Calu3 (cell line): ENCODE measurements at regions not wholly inside any gene's neighbourhood (a gene's known extent, or its start where the extent isn't known, plus 50 kb on each side); places are given as distances from the start of the nearest gene placed in this dataset.

Source experiments
- BruUV-seq: library from RNA; stranded (reverse); fragments of 400-500 nt; replicated peaks from 2 replicates; lab custom pipeline; 2021; lab: Mats Ljungman, UMichigan
- CTCF ChIA-PET: fragments of 300-600 bp; sonication (Branson Sonifier 250); formaldehyde crosslinking; loops from one replicate; lab custom pipeline; 2022; ENCODE audit warnings: antibody characterized with exemption; lab: Charles Lee
- DNase-seq: peaks from one replicate; pipeline ENCODE4 v3.0.0; 2022
- H3K27ac Mint-ChIP-seq: one replicate; pipeline ENCODE4 v1.8.0; 2022; ENCODE audit warnings: mixed read lengths; ENCODE audit not compliant: unreplicated experiment
- H3K27me3 Mint-ChIP-seq: one replicate; pipeline ENCODE4 v1.8.0; 2022; ENCODE audit warnings: mixed read lengths; ENCODE audit not compliant: unreplicated experiment
- H3K36me3 Mint-ChIP-seq: one replicate; pipeline ENCODE4 v1.8.0; 2022; ENCODE audit warnings: mild to moderate bottlenecking, moderate library complexity, mixed read lengths; ENCODE audit not compliant: insufficient read depth, unreplicated experiment
- H3K4me1 Mint-ChIP-seq: one replicate; pipeline ENCODE4 v1.8.0; 2022; ENCODE audit warnings: mild to moderate bottlenecking, low read depth, mixed read lengths; ENCODE audit not compliant: unreplicated experiment
- H3K4me3 Mint-ChIP-seq: one replicate; pipeline ENCODE4 v1.8.0; 2022; ENCODE audit warnings: mild to moderate bottlenecking, low read depth, moderate library complexity, mixed read lengths; ENCODE audit not compliant: unreplicated experiment
- H3K9me3 Mint-ChIP-seq: one replicate; pipeline ENCODE4 v1.8.0; 2022; ENCODE audit warnings: low read depth, mixed read lengths; ENCODE audit not compliant: unreplicated experiment
- intact Hi-C: fragments of 100-400 bp; cut with micrococcal nuclease; formaldehyde crosslinking; loops from one replicate; pipeline ENCODE4 v1.10.0; 2022; ENCODE audit not compliant: unreplicated experiment
- TF ChIP-seq, protein P1 (sequence below): fragments of 200-600 bp; IDR thresholded peaks from one replicate; pipeline ENCODE4 v1.8.0; 2022; ENCODE audit warnings: antibody characterized with exemption; ENCODE audit not compliant: unreplicated experiment

DNA sequence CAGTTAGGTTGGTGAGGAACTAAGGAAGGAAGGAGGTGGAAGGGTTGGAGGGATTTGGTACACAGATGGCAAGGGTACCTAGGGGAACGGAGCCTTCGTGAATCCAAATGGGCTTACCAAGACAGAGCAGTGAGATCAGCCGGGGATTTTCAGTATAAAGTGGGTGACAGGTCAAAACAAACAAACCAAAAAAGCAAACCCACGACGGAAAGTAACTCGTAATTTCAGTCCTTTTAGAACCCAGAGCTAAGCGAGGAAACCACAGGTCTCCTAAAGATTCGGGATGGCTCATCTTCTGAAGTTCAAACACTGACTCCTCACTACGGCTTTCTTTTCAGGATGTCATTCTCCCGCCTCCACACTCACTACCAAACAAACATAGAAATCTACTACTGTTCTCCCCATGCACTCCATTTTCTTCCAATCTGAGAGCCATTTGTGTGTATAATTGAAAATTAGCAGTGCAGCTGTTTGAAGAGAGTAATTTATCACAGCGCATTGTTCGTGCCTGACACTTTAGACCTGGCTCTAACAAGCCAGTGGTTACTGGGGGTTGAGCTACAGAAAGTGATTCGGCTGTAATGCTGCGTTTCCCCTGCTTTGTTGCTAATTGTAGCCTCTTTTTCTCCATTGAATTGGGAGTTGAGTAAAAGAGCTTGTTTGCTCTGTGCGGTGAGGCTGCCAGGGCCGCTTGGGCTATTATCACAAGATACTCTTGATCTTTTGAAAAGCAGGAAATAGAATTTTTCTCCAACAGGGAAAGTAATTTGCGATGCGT, 64.7 kb upstream of the CCDC39 start:
- BruUV-seq: no TSS peak
- Mint-ChIP-seq H3K27me3 (no peaks in the 10 kb centered on the region), H3K36me3 (no peaks in the 10 kb centered on the region), H3K27ac (no peak overlapping the region), H3K4me3 (no peak overlapping the region), H3K9me3 (no peaks in the 10 kb centered on the region), H3K4me1 (peaks cover 8% of the 10 kb centered on the region)
- intact Hi-C loops: no loop called here
- TF ChIP-seq, protein P1, sequence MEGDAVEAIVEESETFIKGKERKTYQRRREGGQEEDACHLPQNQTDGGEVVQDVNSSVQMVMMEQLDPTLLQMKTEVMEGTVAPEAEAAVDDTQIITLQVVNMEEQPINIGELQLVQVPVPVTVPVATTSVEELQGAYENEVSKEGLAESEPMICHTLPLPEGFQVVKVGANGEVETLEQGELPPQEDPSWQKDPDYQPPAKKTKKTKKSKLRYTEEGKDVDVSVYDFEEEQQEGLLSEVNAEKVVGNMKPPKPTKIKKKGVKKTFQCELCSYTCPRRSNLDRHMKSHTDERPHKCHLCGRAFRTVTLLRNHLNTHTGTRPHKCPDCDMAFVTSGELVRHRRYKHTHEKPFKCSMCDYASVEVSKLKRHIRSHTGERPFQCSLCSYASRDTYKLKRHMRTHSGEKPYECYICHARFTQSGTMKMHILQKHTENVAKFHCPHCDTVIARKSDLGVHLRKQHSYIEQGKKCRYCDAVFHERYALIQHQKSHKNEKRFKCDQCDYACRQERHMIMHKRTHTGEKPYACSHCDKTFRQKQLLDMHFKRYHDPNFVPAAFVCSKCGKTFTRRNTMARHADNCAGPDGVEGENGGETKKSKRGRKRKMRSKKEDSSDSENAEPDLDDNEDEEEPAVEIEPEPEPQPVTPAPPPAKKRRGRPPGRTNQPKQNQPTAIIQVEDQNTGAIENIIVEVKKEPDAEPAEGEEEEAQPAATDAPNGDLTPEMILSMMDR: no peak
- DNase-seq: no peak
- CTCF ChIA-PET: no interaction called here

DNA sequence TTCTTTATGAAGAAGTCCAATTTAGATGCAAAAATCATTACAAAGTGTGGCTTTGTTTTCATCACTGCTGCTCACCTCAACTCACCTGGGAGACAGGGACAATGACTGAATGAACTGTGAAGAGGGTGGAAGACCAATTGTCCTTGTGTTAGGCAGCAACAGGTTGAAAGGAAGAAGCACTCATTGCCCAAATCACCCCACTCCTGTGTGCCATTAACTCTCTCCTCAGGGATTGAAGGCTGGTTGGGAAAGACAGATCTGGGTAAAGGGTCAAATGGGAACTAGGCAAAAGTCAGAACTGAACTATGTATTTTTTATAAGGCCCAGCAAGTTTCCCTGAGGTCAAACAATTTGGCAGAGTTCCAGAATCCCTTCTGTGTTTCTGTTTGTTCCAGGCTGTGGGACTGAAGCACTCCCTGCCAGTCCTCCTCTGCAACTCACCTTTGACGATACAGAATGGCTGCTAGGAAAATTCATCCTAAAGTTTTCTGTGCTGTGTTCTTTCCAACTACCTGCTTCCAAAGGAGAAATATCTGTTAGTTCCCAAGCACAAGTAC, 68.6 kb upstream of the CCDC39 start:
- Mint-ChIP-seq H3K4me3 (no peak overlapping the region), H3K27me3 (no peaks in the 10 kb centered on the region), H3K9me3 (no peaks in the 10 kb centered on the region), H3K4me1 (peaks cover 8% of the 10 kb centered on the region), H3K36me3 (no peaks in the 10 kb centered on the region), H3K27ac (no peak overlapping the region)
- intact Hi-C loops: no loop called here
- no peak for DNase-seq
- BruUV-seq: no TSS peak
- TF ChIP-seq, protein P1: no peak
- CTCF ChIA-PET: no interaction called here

DNA sequence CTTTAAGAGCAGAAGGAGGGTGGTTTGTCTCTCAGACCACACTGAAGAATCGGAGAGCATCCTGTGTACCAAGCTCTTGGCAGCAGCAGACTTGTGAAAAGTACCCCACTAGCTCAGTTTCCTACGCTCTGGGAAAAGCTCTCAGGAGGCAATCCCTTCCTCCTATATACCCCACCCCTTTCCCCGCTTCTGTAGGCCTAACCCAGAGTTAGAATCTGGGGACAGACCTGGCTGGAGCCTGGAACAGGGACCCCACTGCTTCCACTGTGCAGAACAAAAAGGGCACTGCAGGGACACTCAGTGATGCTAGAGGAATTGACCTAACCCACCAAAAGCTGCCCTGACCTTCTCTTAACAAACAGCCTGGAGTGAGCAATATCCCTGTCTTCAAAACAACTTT, 70.0 kb upstream of the CCDC39 start:
- Mint-ChIP-seq H3K27me3 (no peaks in the 10 kb centered on the region), H3K4me3 (no peak overlapping the region), H3K36me3 (no peaks in the 10 kb centered on the region), H3K4me1 (peaks cover 8% of the 10 kb centered on the region), H3K9me3 (no peaks in the 10 kb centered on the region), H3K27ac (peak overlapping the region; percentile 37)
- CTCF ChIA-PET: interaction anchor here (1.4 kb wide), 1 partner anchor 17 kb away, joined by 3 read pairs; no protein-coding TSS in a partner anchor
- intact Hi-C loops: no loop called here
- no TSS peak for BruUV-seq
- TF ChIP-seq, protein P1: no peak
- no peak for DNase-seq

- Mint-ChIP-seq H3K4me1 (peaks cover 8% of the 10 kb centered on the region), H3K27ac (peak overlapping the region; percentile 37), H3K27me3 (no peaks in the 10 kb centered on the region), H3K4me3 (no peak overlapping the region), H3K36me3 (no peaks in the 10 kb centered on the region), H3K9me3 (no peaks in the 10 kb centered on the region)
- DNase-seq: no peak
- BruUV-seq: no TSS peak
- TF ChIP-seq, protein P1: no peak
- CTCF ChIA-PET: interaction anchor here (1.4 kb wide), 1 partner anchor 17 kb away, joined by 3 read pairs; no protein-coding TSS in a partner anchor
- intact Hi-C loops: no loop called here
Observed at GRCh38 chr3:180749796-180750195, 70.5 kb upstream of the CCDC39 start.
